IMR-90 (cell line): ENCODE measurements at regions not wholly inside any gene's neighbourhood (a gene's known extent, or its start where the extent isn't known, plus 50 kb on each side); places are given as distances from the start of the nearest gene placed in this dataset.

ENCODE experiments used
- ATAC-seq: fragments of 200-7000 bp; cut with Tn5 transposase; 2 replicates; pipeline ENCODE4 v1.9.1; 2020; ENCODE audit warnings: low read depth, mild to moderate bottlenecking, moderate library complexity
- BruUV-seq: library from RNA; stranded (reverse); fragments of 400-500 nt; replicated peaks from 2 replicates; lab custom pipeline; 2021; lab: Mats Ljungman, UMichigan
- CTCF ChIA-PET: fragments of 300-600 bp; formaldehyde crosslinking; extraction: SDS; loops from one replicate; lab custom pipeline; 2021; ENCODE audit warnings: antibody characterized with exemption; lab: Yijun Ruan, JAX
- POLR2A ChIA-PET: fragments of 300-600 bp; sonication (Branson Sonifier 250); formaldehyde crosslinking; loops from one replicate; lab custom pipeline; 2022; ENCODE audit warnings: antibody characterized with exemption; ENCODE audit not compliant: unreplicated experiment; lab: Charles Lee
- DNase-seq: peaks from one replicate; pipeline ENCODE4 v3.0.0; 2013
- H2AFZ ChIP-seq: replicated peaks from 2 replicates; pipeline ENCODE3; 2013; ENCODE audit warnings: low read length, mild to moderate bottlenecking; ENCODE audit not compliant: poor library complexity
- H2AK5ac ChIP-seq: 2 replicates; pipeline ENCODE4 v1.6.1; 2013; ENCODE audit warnings: low read depth, low read length, inconsistent platforms
- H2AK9ac ChIP-seq: replicated peaks from 2 replicates; pipeline ENCODE3; 2013; ENCODE audit warnings: mild to moderate bottlenecking, low read depth, low read length, moderate library complexity; ENCODE audit not compliant: poor library complexity
- H2BK120ac ChIP-seq: 2 replicates; pipeline ENCODE4 v1.6.1; 2013; ENCODE audit warnings: low read depth, low read length, inconsistent platforms
- H2BK15ac ChIP-seq: 3 replicates; pipeline ENCODE4 v1.6.1; 2013; ENCODE audit warnings: low read depth, low read length, inconsistent platforms
- H2BK20ac ChIP-seq: 2 replicates; pipeline ENCODE4 v1.6.1; 2013; ENCODE audit warnings: low read depth, mild to moderate bottlenecking, inconsistent platforms, low read length, moderate library complexity
- H2BK5ac ChIP-seq: 2 replicates; pipeline ENCODE4 v1.6.1; 2013; ENCODE audit warnings: mild to moderate bottlenecking, low read depth, low read length, inconsistent platforms; ENCODE audit not compliant: poor library complexity, severe bottlenecking
- H3K14ac ChIP-seq: replicated peaks from 2 replicates; pipeline ENCODE4 v1.6.1; 2013; ENCODE audit warnings: low read depth, low read length, inconsistent platforms
- H3K18ac ChIP-seq: 2 replicates; pipeline ENCODE4 v1.6.1; 2013; ENCODE audit warnings: low read depth, low read length, control low read depth
- H3K23ac ChIP-seq: 2 replicates; pipeline ENCODE4 v1.6.1; 2013; ENCODE audit warnings: low read depth, low read length, inconsistent platforms
- H3K27ac ChIP-seq: 2 replicates; pipeline ENCODE4 v1.5.1; 2013; ENCODE audit warnings: mild to moderate bottlenecking, control low read depth, low read length; ENCODE audit not compliant: insufficient read depth
- H3K27me3 ChIP-seq: 2 replicates; pipeline ENCODE4 v1.6.1; 2013; ENCODE audit warnings: low read length; ENCODE audit not compliant: control insufficient read depth, insufficient read depth
- H3K36me3 ChIP-seq: 2 replicates; pipeline ENCODE4 v1.6.1; 2013; ENCODE audit warnings: low read length, mixed read lengths; ENCODE audit not compliant: control insufficient read depth, insufficient read depth
- H3K4ac ChIP-seq: 2 replicates; pipeline ENCODE4 v1.6.1; 2013; ENCODE audit warnings: low read depth, low read length, inconsistent platforms
- H3K4me1 ChIP-seq: 2 replicates; pipeline ENCODE4 v1.6.1; 2013; ENCODE audit warnings: low read length, mixed read lengths; ENCODE audit not compliant: control insufficient read depth, insufficient read depth
- H3K4me2 ChIP-seq: 2 replicates; pipeline ENCODE4 v1.6.1; 2013; ENCODE audit warnings: low read depth, mild to moderate bottlenecking, control low read depth, low read length, moderate library complexity
- H3K4me3 ChIP-seq: 2 replicates; pipeline ENCODE4 v1.5.1; 2013; ENCODE audit warnings: low read depth, mild to moderate bottlenecking, control low read depth, low read length, moderate library complexity; ENCODE audit not compliant: insufficient read depth
- H3K56ac ChIP-seq: 2 replicates; pipeline ENCODE4 v1.6.1; 2013; ENCODE audit warnings: low read length, inconsistent platforms; ENCODE audit not compliant: insufficient read depth; ENCODE audit errors: extremely low read depth
- H3K79me1 ChIP-seq, 2 experiments: 2 replicates each; pipeline ENCODE4 v1.6.1; 2013; ENCODE audit warnings: low read length in 2 of 2, inconsistent platforms in 1 of 2, low read depth in 1 of 2
- H3K9ac ChIP-seq: 2 replicates; pipeline ENCODE4 v1.6.1; 2013; ENCODE audit warnings: low read depth, low read length, control low read depth
- H3K9me1 ChIP-seq: 2 replicates; pipeline ENCODE4 v1.6.1; 2013; ENCODE audit warnings: low read length, inconsistent platforms; ENCODE audit not compliant: insufficient read depth
- H3K9me3 ChIP-seq: 2 replicates; pipeline ENCODE4 v1.6.1; 2013; ENCODE audit warnings: low read length; ENCODE audit not compliant: control insufficient read depth, insufficient read depth
- H4K20me1 ChIP-seq: 2 replicates; pipeline ENCODE4 v1.6.1; 2013; ENCODE audit warnings: low read length, inconsistent platforms; ENCODE audit not compliant: insufficient read depth
- H4K5ac ChIP-seq: 2 replicates; pipeline ENCODE4 v1.6.1; 2013; ENCODE audit warnings: mild to moderate bottlenecking, low read depth, low read length, control low read depth
- H4K8ac ChIP-seq, 2 experiments: 2 replicates each; pipeline ENCODE4 v1.6.1; 2013; ENCODE audit warnings: low read depth in 2 of 2, low read length in 2 of 2, control low read depth in 1 of 2, inconsistent platforms in 1 of 2
- H4K91ac ChIP-seq: 2 replicates; pipeline ENCODE4 v1.6.1; 2013; ENCODE audit warnings: low read depth, low read length, inconsistent platforms; ENCODE audit not compliant: insufficient read depth
- FOS ChIP-seq: fragments of 150-350 bp; IDR thresholded peaks from 2 replicates; pipeline ENCODE4 v1.6.1; 2016; ENCODE audit warnings: low read depth, low read length
- POLR2A ChIP-seq: IDR thresholded peaks from 2 replicates; pipeline ENCODE4 v1.6.1; 2012; ENCODE audit warnings: mild to moderate bottlenecking, low read depth, low read length
- RAD21 ChIP-seq: IDR thresholded peaks from 2 replicates; pipeline ENCODE4 v1.6.1; 2012; ENCODE audit warnings: low read length, improper control_type of control experiment
- WGBS, 2 experiments: methylation state at CpG; one replicate each; pipeline versions ENCODE4 v1.1.5 to v1.1.7; 2013; ENCODE audit warnings: missing lambda C conversion rate in 2 of 2; ENCODE audit not compliant: insufficient read length in 1 of 2; ENCODE audit errors: extremely low coverage in 2 of 2; 5-methylcytosine and 5-hydroxymethylcytosine counted together
- dilution Hi-C: fragments of 300-500 bp; cut with HindIII; formaldehyde crosslinking; loops from one replicate; pipeline ENCODE4 v1.14.3; 2018; ENCODE audit warnings: low sequenced_read_pairs; ENCODE audit not compliant: unreplicated experiment
- in situ Hi-C: fragments of 300-500 bp; cut with MboI; formaldehyde crosslinking; loops from 3 replicates; pipeline ENCODE4 v1.14.3; 2019; ENCODE audit warnings: low sequenced_read_pairs, inconsistent platforms, mixed read lengths
- intact Hi-C: fragments of 100-400 bp; cut with micrococcal nuclease; formaldehyde crosslinking; loops from 2 replicates; pipeline ENCODE4 v1.10.0; 2022
- TF ChIP-seq, protein P1 (sequence below): fragments of 150-350 bp; IDR thresholded peaks from 2 replicates; pipeline ENCODE4 v1.6.1; 2017; ENCODE audit warnings: mild to moderate bottlenecking, antibody characterized with exemption, low read length, low read depth

DNA sequence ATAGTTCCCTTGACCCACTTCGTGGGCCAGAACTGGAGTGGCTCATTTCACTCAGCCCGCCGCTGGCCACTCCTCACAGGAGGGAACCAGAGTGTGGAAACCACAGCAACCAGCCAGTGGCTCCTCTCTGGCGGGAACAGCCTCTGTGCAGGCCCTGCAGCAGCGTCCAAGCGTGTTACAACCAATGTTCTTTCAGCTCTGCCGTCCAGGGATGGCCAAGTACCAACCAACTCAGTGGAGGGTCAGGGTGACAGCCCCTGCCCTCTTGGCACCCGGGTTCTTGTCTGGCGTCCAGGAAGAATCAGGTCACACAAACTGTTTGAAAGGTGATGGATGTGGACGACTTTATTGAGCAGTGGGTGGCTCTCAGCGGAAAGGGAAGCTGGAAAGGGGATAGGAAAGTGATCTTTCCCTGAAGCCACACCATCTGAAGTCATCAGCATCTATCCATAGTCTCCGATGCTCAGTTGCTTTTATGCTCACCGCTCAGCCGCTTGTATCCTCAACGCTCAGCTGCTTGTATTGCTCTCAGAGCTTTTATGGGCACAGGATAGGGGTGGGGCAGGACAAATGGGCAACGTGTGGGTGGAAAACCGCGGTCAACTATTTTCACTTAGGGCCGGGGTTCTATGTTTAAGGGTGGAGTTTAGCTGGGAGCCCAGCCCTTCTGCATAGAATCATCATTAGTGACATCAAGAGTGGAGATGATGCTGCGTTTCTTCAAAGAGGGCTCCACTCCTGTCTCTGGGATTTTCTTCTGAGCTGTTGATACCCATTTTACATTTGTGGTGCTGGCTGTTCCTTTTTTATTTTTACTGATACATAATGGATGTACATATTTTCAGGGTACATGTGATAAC is 250.2 kb downstream of the RRAGC start:
- 100% methylated on average over 2 of the region's 20 CpGs; no CpG with 5 or more reads in 1 of the 2 experiments for WGBS, 2 experiments
- no peak overlapping the region for H3K14ac ChIP-seq
- dilution Hi-C loops (no loop called here), in situ Hi-C loops (no loop called here), intact Hi-C loops (loop anchor here (5.0 kb wide), 1 partner anchor 483 kb away; no protein-coding TSS in a partner anchor)
- H3K9ac ChIP-seq: no peak overlapping the region
- no peak overlapping the region for H3K27ac ChIP-seq
- H3K4me2 ChIP-seq: no peak overlapping the region
- no peak overlapping the region for H2BK120ac ChIP-seq
- H3K27me3 ChIP-seq: no peaks in the 10 kb centered on the region; the same call in 1 of the 2 replicates
- no peak overlapping the region for H2AK9ac ChIP-seq
- DNase-seq (no peak), ATAC-seq (no peak)
- no peak overlapping the region for H3K23ac ChIP-seq
- no peak overlapping the region for H2BK15ac ChIP-seq
- no peak overlapping the region for H2AFZ ChIP-seq
- no peak overlapping the region for H2AK5ac ChIP-seq
- no peaks in the 10 kb centered on the region for H4K20me1 ChIP-seq
- H4K5ac ChIP-seq: no peak overlapping the region
- ChIA-PET CTCF (no interaction called here), POLR2A (no interaction called here)
- H3K18ac ChIP-seq: no peak overlapping the region
- no peaks in the 10 kb centered on the region for H3K79me1 ChIP-seq
- no peaks in the 10 kb centered on the region for H3K9me3 ChIP-seq
- H3K4ac ChIP-seq: no peak overlapping the region
- H4K8ac ChIP-seq: no peak overlapping the region
- H2BK20ac ChIP-seq: no peak overlapping the region
- no peak overlapping the region for H3K4me3 ChIP-seq
- no peaks in the 10 kb centered on the region for H3K36me3 ChIP-seq
- no peak overlapping the region for H3K56ac ChIP-seq
- TF ChIP-seq FOS: no peak
- TF ChIP-seq, protein P1, sequence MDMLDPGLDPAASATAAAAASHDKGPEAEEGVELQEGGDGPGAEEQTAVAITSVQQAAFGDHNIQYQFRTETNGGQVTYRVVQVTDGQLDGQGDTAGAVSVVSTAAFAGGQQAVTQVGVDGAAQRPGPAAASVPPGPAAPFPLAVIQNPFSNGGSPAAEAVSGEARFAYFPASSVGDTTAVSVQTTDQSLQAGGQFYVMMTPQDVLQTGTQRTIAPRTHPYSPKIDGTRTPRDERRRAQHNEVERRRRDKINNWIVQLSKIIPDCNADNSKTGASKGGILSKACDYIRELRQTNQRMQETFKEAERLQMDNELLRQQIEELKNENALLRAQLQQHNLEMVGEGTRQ: no peak
- TF ChIP-seq RAD21: no peak
- no peak for TF ChIP-seq POLR2A
- BruUV-seq: no TSS peak
- no peak overlapping the region for H4K91ac ChIP-seq
- no peaks in the 10 kb centered on the region for H3K4me1 ChIP-seq
- H3K9me1 ChIP-seq: no peaks in the 10 kb centered on the region
- no peak overlapping the region for H2BK5ac ChIP-seq
